CD14-positive monocyte (primary cell): ENCODE measurements at regions not wholly inside any gene's neighbourhood (a gene's known extent, or its start where the extent isn't known, plus 50 kb on each side); places are given as distances from the start of the nearest gene placed in this dataset.
A peak's percentile ranks its signal among the peaks of the same experiment; 100 is the strongest.

ENCODE experiments used
- DNase-seq, 3 donors: peaks; one replicate each; pipeline ENCODE4 v3.0.0-alpha.2; 2011 to 2022
- H2AFZ ChIP-seq: 2 replicates; pipeline ENCODE4 v1.6.0; 2012; ENCODE audit warnings: mild to moderate bottlenecking, low read depth, low read length, inconsistent platforms; ENCODE audit not compliant: insufficient read depth, poor library complexity, severe bottlenecking
- H3K27ac ChIP-seq, 2 donors: 1 replicate in 1 of 2; 2 replicates in 1 of 2; pipeline ENCODE4 v1.5.1; 2012 to 2013; ENCODE audit warnings: low read length in 2 of 2, control low read depth in 1 of 2, inconsistent platforms in 1 of 2, low read depth in 1 of 2, mild to moderate bottlenecking in 1 of 2
- H3K27me3 ChIP-seq, 2 donors: one replicate each; pipeline versions ENCODE4 v1.6.0 to v1.6.1; 2011 to 2013; ENCODE audit warnings: low read length in 2 of 2; ENCODE audit not compliant: control insufficient read depth in 2 of 2, insufficient read depth in 2 of 2
- H3K36me3 ChIP-seq, 2 donors: replicated peaks in 1 of 2; 1 replicate in 1 of 2; 2 replicates in 1 of 2; pipeline versions ENCODE4 v1.5.1 to v1.6.1; 2012 to 2013; ENCODE audit warnings: low read length in 2 of 2, control low read depth in 1 of 2, inconsistent platforms in 1 of 2, mild to moderate bottlenecking in 1 of 2; ENCODE audit not compliant: insufficient read depth in 2 of 2, control insufficient read depth in 1 of 2
- H3K4me1 ChIP-seq, 2 donors: 1 replicate in 1 of 2; 2 replicates in 1 of 2; pipeline versions ENCODE4 v1.5.1 to v1.6.1; 2012 to 2013; ENCODE audit warnings: low read length in 2 of 2, control low read depth in 1 of 2, inconsistent platforms in 1 of 2, mild to moderate bottlenecking in 1 of 2, moderate library complexity in 1 of 2; ENCODE audit not compliant: insufficient read depth in 2 of 2, control insufficient read depth in 1 of 2
- H3K4me2 ChIP-seq: replicated peaks from 2 replicates; pipeline ENCODE3; 2012; ENCODE audit warnings: low read length, moderate library complexity, mild to moderate bottlenecking; ENCODE audit not compliant: poor library complexity, severe bottlenecking; ENCODE audit errors: extremely low read depth
- H3K4me3 ChIP-seq, 3 experiments: fragments of 200-600 bp in 1 of 3; sonication (generic) in 1 of 3; replicated peaks in 1 of 3; 1 replicate in 2 of 3; 2 replicates in 1 of 3; pipeline ENCODE4 v1.5.1; 2011 to 2013; ENCODE audit warnings: low read length in 3 of 3, mild to moderate bottlenecking in 3 of 3, control low read depth in 2 of 3, low read depth in 2 of 3, inconsistent platforms in 1 of 3, moderate library complexity in 1 of 3
- H3K79me2 ChIP-seq: 2 replicates; pipeline ENCODE4 v1.6.0; 2012; ENCODE audit warnings: mild to moderate bottlenecking, control low read depth, inconsistent platforms, low read length, moderate library complexity; ENCODE audit not compliant: insufficient read depth
- H3K9ac ChIP-seq: 2 replicates; pipeline ENCODE4 v1.6.0; 2017; ENCODE audit warnings: low read length, mild to moderate bottlenecking; ENCODE audit not compliant: insufficient read depth, poor library complexity, severe bottlenecking
- H3K9me3 ChIP-seq, 2 donors: replicated peaks in 1 of 2; 1 replicate in 1 of 2; 2 replicates in 1 of 2; pipeline versions ENCODE4 v1.5.1 to v1.6.1; 2012 to 2013; ENCODE audit warnings: low read length in 2 of 2, control low read depth in 1 of 2; ENCODE audit not compliant: control insufficient read depth in 1 of 2, insufficient read depth in 1 of 2
- H4K20me1 ChIP-seq: 2 replicates; pipeline ENCODE4 v1.6.0; 2012; ENCODE audit warnings: mild to moderate bottlenecking, low read length, control low read depth, moderate library complexity; ENCODE audit not compliant: insufficient read depth
- H3K27ac Mint-ChIP-seq, 7 donors: one replicate each; pipeline ENCODE4 v1.8.0; 2020; ENCODE audit warnings: mild to moderate bottlenecking in 7 of 7, mixed read lengths in 7 of 7, moderate library complexity in 6 of 7, inconsistent platforms in 2 of 7
- H3K27me3 Mint-ChIP-seq, 3 donors: one replicate each; pipeline ENCODE4 v1.8.0; 2021 to 2022; ENCODE audit warnings: low read depth in 3 of 3, mild to moderate bottlenecking in 3 of 3, mixed read lengths in 3 of 3, moderate library complexity in 3 of 3, inconsistent platforms in 1 of 3
- H3K36me3 Mint-ChIP-seq, 2 donors: one replicate each; pipeline ENCODE4 v1.8.0; 2020; ENCODE audit warnings: mixed read lengths in 2 of 2, inconsistent platforms in 1 of 2, mild to moderate bottlenecking in 1 of 2
- H3K4me1 Mint-ChIP-seq: one replicate; pipeline ENCODE4 v1.8.0; 2020; ENCODE audit warnings: mild to moderate bottlenecking, mixed read lengths
- H3K4me3 Mint-ChIP-seq, 2 donors: one replicate each; pipeline ENCODE4 v1.8.0; 2020; ENCODE audit warnings: mild to moderate bottlenecking in 2 of 2, mixed read lengths in 2 of 2, moderate library complexity in 1 of 2
- H3K9me3 Mint-ChIP-seq, 7 donors: one replicate each; pipeline ENCODE4 v1.8.0; 2020 to 2022; ENCODE audit warnings: mixed read lengths in 7 of 7, mild to moderate bottlenecking in 6 of 7, moderate library complexity in 6 of 7, inconsistent platforms in 2 of 7
- WGBS: methylation state at CpG from one replicate; pipeline ENCODE4 v1.1.5; 2013; ENCODE audit warnings: missing lambda C conversion rate; ENCODE audit not compliant: insufficient coverage; 5-methylcytosine and 5-hydroxymethylcytosine counted together
- intact Hi-C, 2 donors: fragments of 100-400 bp; cut with micrococcal nuclease; formaldehyde crosslinking; loops; one replicate each; pipeline versions ENCODE4 v1.15.0 to v1.15.1; 2023
- TF ChIP-seq, protein P1 (sequence below): fragments of 200-600 bp; IDR thresholded peaks from one replicate; pipeline ENCODE4 v1.8.0; 2022; ENCODE audit warnings: antibody characterized with exemption, mild to moderate bottlenecking

DNA sequence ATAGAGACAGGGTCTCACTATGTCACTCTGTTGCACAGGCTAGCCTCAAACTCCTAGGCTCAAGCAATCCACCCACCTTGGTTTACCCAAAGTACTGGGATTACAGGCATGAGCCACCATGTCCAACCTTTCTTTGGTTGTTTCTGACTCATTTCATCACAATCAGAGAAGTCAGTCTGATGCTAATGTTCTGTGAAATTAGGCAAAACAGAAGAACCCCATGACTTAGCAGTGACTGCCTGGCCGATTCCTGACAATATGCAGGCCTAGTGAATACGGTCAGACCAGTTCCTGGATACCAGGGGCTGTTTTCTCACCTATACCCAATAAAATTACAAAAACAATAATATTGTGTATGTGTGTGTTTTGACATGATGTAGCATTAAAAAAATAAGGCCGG, 58.8 kb upstream of the BTN3A2 start:
- peaks cover 0 to 4% of the 10 kb centered on the region in 2 donors for H3K27me3 ChIP-seq
- Mint-ChIP-seq H3K4me1 (peaks cover 20% of the 10 kb centered on the region), H3K9me3 (peaks cover 0 to 1% (median 0%) of the 10 kb centered on the region in 7 donors), H3K27ac (peak overlapping the region in 1 of 7 donors; percentile 57), H3K36me3 (no peaks in the 10 kb centered on the region), H3K27me3 (peaks cover 5 to 9% (median 8%) of the 10 kb centered on the region in 3 donors), H3K4me3 (no peak overlapping the region)
- no peak overlapping the region for H2AFZ ChIP-seq
- TF ChIP-seq, protein P1, sequence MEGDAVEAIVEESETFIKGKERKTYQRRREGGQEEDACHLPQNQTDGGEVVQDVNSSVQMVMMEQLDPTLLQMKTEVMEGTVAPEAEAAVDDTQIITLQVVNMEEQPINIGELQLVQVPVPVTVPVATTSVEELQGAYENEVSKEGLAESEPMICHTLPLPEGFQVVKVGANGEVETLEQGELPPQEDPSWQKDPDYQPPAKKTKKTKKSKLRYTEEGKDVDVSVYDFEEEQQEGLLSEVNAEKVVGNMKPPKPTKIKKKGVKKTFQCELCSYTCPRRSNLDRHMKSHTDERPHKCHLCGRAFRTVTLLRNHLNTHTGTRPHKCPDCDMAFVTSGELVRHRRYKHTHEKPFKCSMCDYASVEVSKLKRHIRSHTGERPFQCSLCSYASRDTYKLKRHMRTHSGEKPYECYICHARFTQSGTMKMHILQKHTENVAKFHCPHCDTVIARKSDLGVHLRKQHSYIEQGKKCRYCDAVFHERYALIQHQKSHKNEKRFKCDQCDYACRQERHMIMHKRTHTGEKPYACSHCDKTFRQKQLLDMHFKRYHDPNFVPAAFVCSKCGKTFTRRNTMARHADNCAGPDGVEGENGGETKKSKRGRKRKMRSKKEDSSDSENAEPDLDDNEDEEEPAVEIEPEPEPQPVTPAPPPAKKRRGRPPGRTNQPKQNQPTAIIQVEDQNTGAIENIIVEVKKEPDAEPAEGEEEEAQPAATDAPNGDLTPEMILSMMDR = no peak
- no peak overlapping the region for H3K4me3 ChIP-seq
- no peaks in the 10 kb centered on the region for H4K20me1 ChIP-seq
- no peaks in the 10 kb centered on the region for H3K9me3 ChIP-seq
- no peaks in the 10 kb centered on the region for H3K79me2 ChIP-seq
- H3K9ac ChIP-seq = no peak overlapping the region
- intact Hi-C loops = no loop called here
- no peaks in the 10 kb centered on the region for H3K36me3 ChIP-seq
- H3K4me2 ChIP-seq = no peak overlapping the region
- H3K27ac ChIP-seq = no peak overlapping the region
- DNase-seq = no peak
- WGBS = no CpG with 5 or more reads among the region's 3 CpGs
- peaks cover 11 to 20% of the 10 kb centered on the region in 2 donors for H3K4me1 ChIP-seq

DNA sequence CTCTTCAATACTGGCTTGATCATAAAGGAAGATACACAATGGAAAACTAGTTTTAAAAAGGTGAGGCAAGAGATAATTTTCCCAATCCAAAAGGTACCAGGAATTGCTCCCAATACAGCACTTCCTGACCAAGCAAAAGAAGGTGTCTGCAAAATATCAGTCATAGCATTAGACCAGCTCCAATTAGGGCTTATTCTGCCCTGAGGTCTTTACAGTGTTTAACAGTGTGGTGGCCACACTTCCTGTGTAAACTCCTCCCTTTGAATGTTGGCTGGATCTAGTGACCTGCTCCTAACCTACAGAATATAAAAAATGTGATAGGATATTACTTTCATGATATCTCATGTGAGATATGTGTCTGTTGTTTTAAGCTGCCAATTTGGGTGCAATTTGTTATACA, 57.1 kb upstream of the BTN3A2 start:
- Histone ChIP-seq H3K9me3 (no peaks in the 10 kb centered on the region), H3K79me2 (no peaks in the 10 kb centered on the region), H4K20me1 (no peaks in the 10 kb centered on the region), H3K9ac (no peak overlapping the region), H2AFZ (no peak overlapping the region), H3K4me1 (peaks cover 27 to 37% of the 10 kb centered on the region in 2 donors), H3K36me3 (no peaks in the 10 kb centered on the region), H3K4me3 (no peak overlapping the region), H3K27me3 (peaks cover 2 to 6% of the 10 kb centered on the region in 2 donors), H3K4me2 (no peak overlapping the region), H3K27ac (no peak overlapping the region)
- TF ChIP-seq, protein P1 = no peak
- Mint-ChIP-seq H3K27ac (no peak overlapping the region), H3K4me1 (peaks cover 36% of the 10 kb centered on the region), H3K36me3 (peaks cover 0 to 2% of the 10 kb centered on the region in 2 donors), H3K4me3 (no peak overlapping the region), H3K27me3 (peaks cover 12 to 21% (median 12%) of the 10 kb centered on the region in 3 donors), H3K9me3 (peaks cover 0 to 4% (median 0%) of the 10 kb centered on the region in 7 donors)
- no peak for DNase-seq
- intact Hi-C loops = no loop called here
